ENCODE measurements at regions not wholly inside any gene's neighbourhood (a gene's known extent, or its start where the extent isn't known, plus 50 kb on each side); places are given as distances from the start of the nearest gene placed in this dataset.
"Not testable (repeated sequence)": the region's sequence is repeated elsewhere in the genome, so short reads cannot be mapped to it uniquely, and the experiment has no call there.

GRCh38 chr6:60754879-60755278, 1531.1 kb downstream of the KHDRBS2 start:
- no peak overlapping the region for H2BK15ac ChIP-seq (ENCODE audit: low read depth, low read length)
- no peaks in the 10 kb centered on the region for H4K20me1 ChIP-seq (ENCODE audit: control insufficient read depth, insufficient read depth, insufficient read length)
- no peak overlapping the region for H2AK5ac ChIP-seq (ENCODE audit: insufficient read length, low read length)
- Mint-ChIP-seq H3K36me3 (ENCODE audit: insufficient read depth in 1 of 3, low read depth in 3 of 3) (peaks cover 8 to 13% (median 9%) of the 10 kb centered on the region in 3 experiments), H3K27ac (no peak overlapping the region), H3K4me3 (no peak overlapping the region), H3K9me3 (peaks cover 15 to 31% of the 10 kb centered on the region in 2 experiments), H3K27me3 (ENCODE audit: low read depth) (no peaks in the 10 kb centered on the region), H3K4me1 (no peaks in the 10 kb centered on the region)
- no peak overlapping the region for H3K56ac ChIP-seq (ENCODE audit: insufficient read length, low read depth, low read length)
- no peak overlapping the region for H3K14ac ChIP-seq (ENCODE audit: insufficient read depth, low read length)
- H3K27me3 ChIP-seq (ENCODE audit: insufficient read depth, low read length): no peaks in the 10 kb centered on the region
- no peaks in the 10 kb centered on the region for H3K79me1 ChIP-seq (ENCODE audit: insufficient read depth, low read depth, low read length, poor library complexity, severe bottlenecking)
- H2BK12ac ChIP-seq (ENCODE audit: insufficient read length, low read depth, low read length): no peak overlapping the region
- no peak overlapping the region for H3K4ac ChIP-seq (ENCODE audit: low read depth, low read length)
- no peaks in the 10 kb centered on the region for H3K9me3 ChIP-seq (ENCODE audit: control insufficient read depth, low read depth, low read length)
- H3K4me1 ChIP-seq (ENCODE audit: insufficient read depth, low read length): no peaks in the 10 kb centered on the region
- H4K5ac ChIP-seq (ENCODE audit: insufficient read length, low read depth, low read length): no peak overlapping the region
- H3K9ac ChIP-seq (ENCODE audit: extremely low read depth, insufficient read length, low read length): no peak overlapping the region
- no peak for DNase-seq
- no peak overlapping the region for H3K27ac ChIP-seq (ENCODE audit: insufficient read length, low read depth, low read length)
- H3K18ac ChIP-seq (ENCODE audit: insufficient read length, low read depth, low read length): no peak overlapping the region
- H4K91ac ChIP-seq (ENCODE audit: insufficient read length, low read depth, low read length): no peak overlapping the region
- no peaks in the 10 kb centered on the region for H3K23me2 ChIP-seq (ENCODE audit: insufficient read length, low read depth, low read length, poor library complexity, severe bottlenecking)
- H2BK120ac ChIP-seq (ENCODE audit: low read depth, low read length, poor library complexity, severe bottlenecking): no peak overlapping the region
- no peak overlapping the region for H2BK5ac ChIP-seq (ENCODE audit: insufficient read length, low read length)
- H3K23ac ChIP-seq (ENCODE audit: insufficient read length, low read depth, low read length): no peak overlapping the region
- H3K79me2 ChIP-seq (ENCODE audit: insufficient read depth, low read length): no peaks in the 10 kb centered on the region
- H3T11ph ChIP-seq (ENCODE audit: low read length): no peak overlapping the region
- H3K4me2 ChIP-seq (ENCODE audit: insufficient read depth, insufficient read length, low read length): no peak overlapping the region
- no peak overlapping the region for H2AFZ ChIP-seq (ENCODE audit: low read length)
- peak; percentile 54; the same call in 2 of the 3 replicates for TF ChIP-seq CTCF (conservative IDR thresholded peaks at IDR 0.05)
- no peak overlapping the region for H2BK20ac ChIP-seq (ENCODE audit: low read depth, low read length, poor library complexity, severe bottlenecking)
- no peak overlapping the region for H4K8ac ChIP-seq (replicated peaks; ENCODE audit: insufficient read length, low read depth, low read length)

GRCh38 chr6:60750353-60751081, 1535.5 kb downstream of the KHDRBS2 start:
- H4K5ac ChIP-seq (ENCODE audit: insufficient read length, low read depth, low read length); H3K4me1 ChIP-seq (ENCODE audit: insufficient read depth, low read length); H2BK15ac ChIP-seq (ENCODE audit: low read depth, low read length); H2AK5ac ChIP-seq (ENCODE audit: insufficient read length, low read length); H3K9me3 ChIP-seq (ENCODE audit: control insufficient read depth, low read depth, low read length); H3K27me3 ChIP-seq (ENCODE audit: insufficient read depth, low read length); H2BK20ac ChIP-seq (ENCODE audit: low read depth, low read length, poor library complexity, severe bottlenecking); H3K23me2 ChIP-seq (ENCODE audit: insufficient read length, low read depth, low read length, poor library complexity, severe bottlenecking); H3K18ac ChIP-seq (ENCODE audit: insufficient read length, low read depth, low read length); H4K8ac ChIP-seq (replicated peaks; ENCODE audit: insufficient read length, low read depth, low read length); H4K20me1 ChIP-seq (ENCODE audit: control insufficient read depth, insufficient read depth, insufficient read length); H3K27ac ChIP-seq (ENCODE audit: insufficient read length, low read depth, low read length); H2BK120ac ChIP-seq (ENCODE audit: low read depth, low read length, poor library complexity, severe bottlenecking); H3K4ac ChIP-seq (ENCODE audit: low read depth, low read length); H3K36me3 Mint-ChIP-seq (ENCODE audit: insufficient read depth in 1 of 3, low read depth in 3 of 3); H3K56ac ChIP-seq (ENCODE audit: insufficient read length, low read depth, low read length); H3K23ac ChIP-seq (ENCODE audit: insufficient read length, low read depth, low read length); H4K91ac ChIP-seq (ENCODE audit: insufficient read length, low read depth, low read length); H3K14ac ChIP-seq (ENCODE audit: insufficient read depth, low read length); H3K79me2 ChIP-seq (ENCODE audit: insufficient read depth, low read length); H3K4me3 Mint-ChIP-seq; H3K4me2 ChIP-seq (ENCODE audit: insufficient read depth, insufficient read length, low read length); H2BK12ac ChIP-seq (ENCODE audit: insufficient read length, low read depth, low read length); H3K27me3 Mint-ChIP-seq (ENCODE audit: low read depth); H3K27ac Mint-ChIP-seq; H3K9ac ChIP-seq (ENCODE audit: extremely low read depth, insufficient read length, low read length); H2BK5ac ChIP-seq (ENCODE audit: insufficient read length, low read length); H3K4me1 Mint-ChIP-seq; H2AFZ ChIP-seq (ENCODE audit: low read length); DNase-seq; H3K79me1 ChIP-seq (ENCODE audit: insufficient read depth, low read depth, low read length, poor library complexity, severe bottlenecking); H3T11ph ChIP-seq (ENCODE audit: low read length): not testable (repeated sequence)
- no CpG with 5 or more reads among the region's 7 CpGs for WGBS (ENCODE audit: extremely low coverage, insufficient read length, low lambda C conversion rate)
- H3K9me3 Mint-ChIP-seq: peaks cover 4 to 13% of the 10 kb centered on the region in 2 experiments
